Choroid plexus epithelial cell (primary cell): ENCODE measurements at regions not wholly inside any gene's neighbourhood (a gene's known extent, or its start where the extent isn't known, plus 50 kb on each side); places are given as distances from the start of the nearest gene placed in this dataset.
"Not testable (repeated sequence)": the region's sequence is repeated elsewhere in the genome, so short reads cannot be mapped to it uniquely, and the experiment has no call there.

Experiments used
- DNase-seq: peaks from one replicate; pipeline ENCODE4 v3.0.0-alpha.2; 2010; ENCODE audit warnings: low read depth
- H3K4me3 ChIP-seq: 2 replicates; pipeline ENCODE4 v1.5.1; 2011; ENCODE audit warnings: low read depth, mild to moderate bottlenecking, control low read depth, low read length, moderate library complexity
- TF ChIP-seq, protein P1 (sequence below): conservative IDR thresholded peaks from 2 replicates; pipeline ENCODE4 v1.5.1; 2011; ENCODE audit warnings: low read depth, mild to moderate bottlenecking, control low read depth, inconsistent platforms, low read length, moderate library complexity

GRCh38 chr4:45477311-45477733 lies 646.5 kb downstream of the GABRG1 start:
- TF ChIP-seq, protein P1, sequence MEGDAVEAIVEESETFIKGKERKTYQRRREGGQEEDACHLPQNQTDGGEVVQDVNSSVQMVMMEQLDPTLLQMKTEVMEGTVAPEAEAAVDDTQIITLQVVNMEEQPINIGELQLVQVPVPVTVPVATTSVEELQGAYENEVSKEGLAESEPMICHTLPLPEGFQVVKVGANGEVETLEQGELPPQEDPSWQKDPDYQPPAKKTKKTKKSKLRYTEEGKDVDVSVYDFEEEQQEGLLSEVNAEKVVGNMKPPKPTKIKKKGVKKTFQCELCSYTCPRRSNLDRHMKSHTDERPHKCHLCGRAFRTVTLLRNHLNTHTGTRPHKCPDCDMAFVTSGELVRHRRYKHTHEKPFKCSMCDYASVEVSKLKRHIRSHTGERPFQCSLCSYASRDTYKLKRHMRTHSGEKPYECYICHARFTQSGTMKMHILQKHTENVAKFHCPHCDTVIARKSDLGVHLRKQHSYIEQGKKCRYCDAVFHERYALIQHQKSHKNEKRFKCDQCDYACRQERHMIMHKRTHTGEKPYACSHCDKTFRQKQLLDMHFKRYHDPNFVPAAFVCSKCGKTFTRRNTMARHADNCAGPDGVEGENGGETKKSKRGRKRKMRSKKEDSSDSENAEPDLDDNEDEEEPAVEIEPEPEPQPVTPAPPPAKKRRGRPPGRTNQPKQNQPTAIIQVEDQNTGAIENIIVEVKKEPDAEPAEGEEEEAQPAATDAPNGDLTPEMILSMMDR = no peak
- no peak for DNase-seq
- H3K4me3 ChIP-seq = no peak overlapping the region

DNA sequence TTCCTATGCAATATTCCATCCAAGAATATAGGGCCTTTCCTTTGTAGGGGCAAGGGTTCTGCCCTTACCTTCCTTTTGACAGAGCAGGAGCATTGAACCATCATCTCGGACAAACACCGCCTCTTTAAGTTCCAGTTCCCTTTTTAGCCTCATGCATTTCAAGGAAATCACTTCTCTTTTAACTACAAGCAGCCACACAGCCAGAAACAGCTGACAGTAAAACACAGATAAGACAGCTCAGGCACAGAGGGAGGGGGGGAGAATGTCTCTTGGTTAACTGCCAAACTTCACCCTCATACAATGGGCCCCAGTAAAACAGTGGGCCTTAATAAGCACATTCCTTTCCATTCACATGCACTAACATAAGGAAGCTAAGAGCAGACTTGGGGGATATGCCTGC lies 648.3 kb downstream of the GABRG1 start:
- no peak overlapping the region for H3K4me3 ChIP-seq
- peak; percentile 1 for DNase-seq
- TF ChIP-seq, protein P1 = no peak

DNA sequence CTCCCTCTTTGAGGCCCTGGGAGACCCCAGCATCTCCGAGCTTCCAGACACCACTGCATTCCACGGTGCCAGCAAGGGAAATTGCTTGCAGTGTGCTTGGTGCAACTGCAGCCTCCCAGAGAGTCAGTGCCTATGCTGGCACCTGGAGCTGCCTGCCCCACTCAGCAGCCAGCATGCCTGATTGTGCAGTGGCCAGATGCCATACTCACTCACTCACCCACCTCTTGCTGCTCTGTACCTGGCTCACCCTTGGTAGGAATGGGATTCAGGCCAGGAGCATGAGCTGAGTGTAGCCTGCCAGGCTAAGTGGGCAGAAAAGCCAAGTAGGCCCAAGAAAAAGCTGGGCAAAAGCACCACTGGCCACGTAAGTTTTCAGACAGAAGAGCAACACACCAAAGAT lies 651.4 kb downstream of the GABRG1 start:
- H3K4me3 ChIP-seq = no peak overlapping the region
- TF ChIP-seq, protein P1 = no peak
- DNase-seq = no peak

- H3K4me3 ChIP-seq = no peak overlapping the region
- TF ChIP-seq, protein P1 = no peak
- DNase-seq = no peak
These were observed 652.5 kb downstream of the GABRG1 start for GRCh38 chr4:45471335-45471734.

- H3K4me3 ChIP-seq = no peak overlapping the region
- DNase-seq = no peak
- TF ChIP-seq, protein P1 = no peak
These were observed 656.7 kb downstream of the GABRG1 start for GRCh38 chr4:45467157-45467556.

DNA sequence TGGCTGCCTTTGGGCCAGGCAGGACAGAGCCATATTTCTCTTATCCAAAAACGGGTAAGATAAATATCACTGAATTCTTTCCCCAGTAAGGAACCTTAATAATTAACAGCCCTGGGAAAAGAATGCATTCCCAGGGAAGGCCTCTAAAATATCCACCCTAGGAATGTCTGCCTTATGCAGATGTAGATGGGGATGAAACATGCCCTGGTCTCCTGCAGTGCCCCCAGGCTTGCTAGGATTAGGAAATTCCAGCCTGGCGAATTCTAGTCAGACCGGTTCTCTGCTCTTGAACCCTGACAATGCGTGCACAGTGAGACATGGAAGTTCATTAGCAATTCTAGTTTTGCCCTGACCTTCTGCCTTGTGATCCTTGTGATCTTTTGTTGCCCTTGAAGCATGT lies 663.7 kb downstream of the GABRG1 start:
- not testable (repeated sequence) for DNase-seq, H3K4me3 ChIP-seq

GRCh38 chr4:45455217-45455616 lies 668.6 kb downstream of the GABRG1 start:
- TF ChIP-seq, protein P1 = no peak
- DNase-seq = no peak
- no peak overlapping the region for H3K4me3 ChIP-seq
